A172 (cell line): ENCODE measurements at regions not wholly inside any gene's neighbourhood (a gene's known extent, or its start where the extent isn't known, plus 50 kb on each side); places are given as distances from the start of the nearest gene placed in this dataset.

Experiments used
- DNase-seq: peaks from one replicate; pipeline ENCODE4 v3.0.0-alpha.2; 2015; ENCODE audit warnings: low spot score

DNA sequence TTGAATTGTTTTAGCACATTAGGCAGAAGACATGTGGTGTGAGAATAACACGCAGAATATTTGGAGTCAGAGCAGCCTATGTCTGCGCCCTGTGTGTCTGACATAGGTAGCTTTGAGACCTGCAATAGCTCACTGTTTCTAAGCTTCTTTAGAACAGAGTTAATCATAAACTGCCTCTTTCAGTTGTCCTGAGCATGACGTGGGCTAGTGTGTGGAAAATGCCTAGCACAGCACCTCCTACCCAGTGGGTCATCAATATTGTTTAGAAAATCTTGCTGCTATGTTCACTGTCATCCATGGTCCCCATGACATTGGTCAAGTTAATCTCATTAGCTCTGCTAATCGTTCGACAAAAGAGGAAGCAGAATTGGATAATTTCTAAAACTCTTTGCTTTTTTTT, 357.4 kb upstream of the SGCD start:
- DNase-seq: no peak

DNA sequence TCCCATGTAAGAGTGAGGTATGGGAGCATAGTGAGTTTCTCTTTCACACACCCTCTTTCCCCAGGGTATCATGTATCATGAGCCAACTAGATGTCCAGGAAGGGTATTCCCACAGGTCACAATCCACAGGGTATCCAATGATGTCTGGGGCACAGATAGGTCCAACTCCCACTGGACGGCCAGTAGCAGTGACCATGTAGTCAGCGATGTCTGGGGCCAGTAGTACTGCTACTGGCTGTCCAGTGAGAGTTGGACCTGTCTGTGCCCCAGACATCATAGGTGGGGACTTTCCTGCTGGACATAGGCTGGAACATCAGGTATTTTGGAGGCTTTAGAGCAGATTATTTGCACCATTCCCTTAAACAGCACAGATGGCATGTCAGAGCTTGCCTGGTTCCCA, 352.6 kb upstream of the SGCD start:
- DNase-seq: no peak

DNA sequence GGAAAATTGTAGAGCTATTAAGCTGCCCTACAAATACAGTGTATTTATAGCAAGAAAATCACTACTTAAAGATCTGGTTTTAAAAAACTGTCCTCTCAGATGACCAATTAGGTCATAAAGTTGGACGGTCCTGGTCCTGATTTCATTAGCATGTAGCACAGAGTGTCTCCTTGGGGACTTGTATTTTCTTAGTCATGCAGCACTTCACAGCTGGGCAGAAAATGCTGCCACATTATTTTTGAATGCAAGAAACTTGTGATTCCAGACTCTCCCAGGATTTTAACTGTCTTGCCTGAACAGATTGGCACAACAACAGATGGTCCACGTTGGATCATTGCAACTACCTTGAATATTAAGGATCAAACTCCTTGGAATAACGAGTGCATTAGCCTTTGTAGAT, 348.1 kb upstream of the SGCD start:
- DNase-seq: no peak

DNA sequence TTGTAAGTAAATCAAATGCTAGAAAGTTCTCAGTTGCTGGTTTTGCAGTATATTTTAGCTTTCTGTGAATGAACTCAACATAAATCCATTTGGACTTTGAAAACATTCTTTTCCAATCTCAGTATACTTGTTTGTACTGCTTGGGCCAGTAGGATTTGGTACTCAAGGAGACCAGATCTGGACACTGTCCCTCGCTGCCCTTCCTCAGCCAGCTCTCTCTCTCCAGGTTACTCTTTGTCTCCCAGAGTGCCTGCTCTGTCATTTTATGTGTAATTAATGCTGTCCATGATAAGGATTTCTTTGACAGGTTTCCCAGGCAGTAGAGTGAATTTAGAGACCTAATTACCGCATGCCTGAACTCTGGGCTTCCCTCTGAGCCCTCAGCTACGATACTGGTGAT, 344.6 kb upstream of the SGCD start:
- peak; percentile 29 for DNase-seq

DNA sequence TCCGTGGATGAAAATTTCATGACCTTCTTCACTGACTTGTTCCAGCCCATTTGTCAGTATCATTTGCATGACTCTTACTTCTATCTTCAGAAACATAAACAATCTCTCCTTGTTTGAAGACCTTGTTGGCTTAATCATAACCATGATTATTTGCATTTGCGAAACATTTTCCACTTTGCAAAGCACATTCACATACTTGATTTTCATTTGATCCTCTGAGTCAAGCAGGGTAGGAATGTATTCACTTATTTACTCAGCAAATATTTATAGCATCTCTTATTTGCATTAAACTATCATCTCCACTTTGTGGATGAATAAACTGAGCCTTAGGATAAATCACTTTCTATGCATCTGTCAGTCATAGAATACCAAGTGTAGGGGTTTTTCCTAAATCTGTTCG, 343.0 kb upstream of the SGCD start:
- DNase-seq: no peak

DNA sequence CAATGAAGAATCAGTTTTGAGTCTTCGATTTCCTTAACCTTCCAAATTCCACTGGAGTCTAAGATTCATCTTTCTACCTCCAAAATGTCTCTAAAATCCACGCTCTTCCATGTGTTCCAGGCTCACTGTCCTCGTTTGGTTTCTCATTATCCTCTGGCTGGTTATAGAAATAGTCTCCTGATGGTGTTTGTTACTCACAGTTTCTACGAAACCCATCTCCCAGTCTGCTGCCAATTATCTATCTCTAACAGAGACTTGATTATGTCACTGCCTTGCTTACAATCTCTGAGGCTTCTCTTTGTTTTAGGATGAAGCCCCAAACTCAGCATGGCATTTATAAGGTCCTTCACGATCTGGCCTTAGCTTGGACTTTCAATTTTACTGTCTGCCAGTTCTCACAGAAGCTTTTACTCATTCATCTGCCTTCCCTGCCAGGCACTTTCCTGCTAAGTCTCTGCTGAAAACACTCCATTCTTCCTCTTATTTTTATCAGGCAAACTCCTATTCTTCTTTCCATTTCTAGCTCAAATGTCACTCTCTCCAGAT, 339.6 kb upstream of the SGCD start:
- no peak for DNase-seq

DNA sequence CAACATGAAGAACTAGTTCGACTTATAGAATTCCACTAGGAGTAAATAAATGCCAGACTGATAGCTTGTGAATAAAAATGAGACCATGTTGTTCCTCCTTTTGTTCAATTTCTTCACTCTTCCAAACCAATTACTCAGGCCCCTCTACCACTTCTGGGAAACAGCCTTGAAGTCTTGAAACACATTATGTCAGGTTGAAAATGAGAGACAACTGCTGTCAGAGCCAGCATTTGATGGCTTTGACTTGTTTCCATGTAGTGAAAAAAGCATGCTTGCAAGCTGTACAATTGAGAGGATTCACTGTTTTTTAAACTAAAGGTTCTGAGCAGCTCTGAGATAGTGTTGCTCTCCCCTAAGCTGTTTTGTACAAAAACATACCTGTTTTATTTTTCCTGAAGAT, 337.1 kb upstream of the SGCD start:
- DNase-seq: no peak

DNA sequence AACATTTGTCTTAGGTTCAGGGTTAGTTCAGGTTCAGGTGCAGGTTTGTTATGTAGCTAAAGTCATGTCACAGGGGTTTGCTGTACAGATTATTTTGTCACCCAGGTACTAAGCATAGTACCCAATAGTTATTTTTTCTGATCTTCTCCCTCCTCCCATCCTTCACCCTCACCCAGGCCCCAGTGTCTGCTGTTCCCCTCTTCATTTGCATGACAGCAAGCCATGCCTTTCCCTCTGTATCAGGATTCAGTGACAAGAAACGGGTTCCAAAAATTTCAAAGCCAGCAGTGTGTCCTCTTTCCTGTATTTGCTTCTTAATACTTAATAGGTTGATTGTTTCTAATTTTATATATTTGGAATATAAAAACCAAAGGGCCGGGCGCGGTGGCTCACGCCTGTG, 330.8 kb upstream of the SGCD start:
- no peak for DNase-seq

DNA sequence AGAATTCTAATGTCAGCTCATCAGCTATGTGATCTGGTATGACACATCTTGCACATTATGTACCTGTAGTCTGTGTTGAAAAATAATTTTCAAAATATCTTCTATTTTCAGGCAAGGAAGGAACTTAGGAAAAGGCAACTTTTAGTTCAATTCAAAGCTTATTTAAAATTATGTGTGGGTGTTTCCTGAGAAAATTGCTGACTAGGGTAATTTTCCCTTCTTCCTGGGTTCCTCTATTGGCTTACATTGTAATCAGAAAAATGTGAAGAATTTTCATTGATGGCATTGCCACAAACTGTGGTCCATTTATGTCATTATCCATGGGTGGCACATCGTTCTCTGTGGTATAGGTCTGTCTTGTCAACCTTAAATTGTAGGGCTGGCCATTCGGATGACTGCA, 328.7 kb upstream of the SGCD start:
- no peak for DNase-seq

DNA sequence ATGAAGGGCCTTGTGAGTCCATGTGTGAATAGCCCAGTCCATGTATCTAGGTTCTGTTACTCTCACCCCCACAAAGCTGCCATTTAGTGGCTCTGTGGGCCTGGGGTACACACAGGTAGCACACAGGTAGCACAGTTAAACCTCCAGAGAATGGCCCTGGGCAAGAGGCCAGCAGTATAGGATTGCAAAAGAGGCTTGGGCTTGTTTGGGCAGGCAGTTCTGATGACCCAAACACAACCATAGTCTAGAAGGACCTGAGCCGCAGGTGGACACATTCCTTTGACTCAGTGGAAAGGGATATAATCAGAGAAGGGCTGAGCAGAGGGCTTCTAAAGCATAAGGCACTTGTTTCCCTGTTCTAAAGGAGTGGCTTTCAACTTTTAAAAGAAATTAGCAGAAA, 326.8 kb upstream of the SGCD start:
- no peak for DNase-seq

DNA sequence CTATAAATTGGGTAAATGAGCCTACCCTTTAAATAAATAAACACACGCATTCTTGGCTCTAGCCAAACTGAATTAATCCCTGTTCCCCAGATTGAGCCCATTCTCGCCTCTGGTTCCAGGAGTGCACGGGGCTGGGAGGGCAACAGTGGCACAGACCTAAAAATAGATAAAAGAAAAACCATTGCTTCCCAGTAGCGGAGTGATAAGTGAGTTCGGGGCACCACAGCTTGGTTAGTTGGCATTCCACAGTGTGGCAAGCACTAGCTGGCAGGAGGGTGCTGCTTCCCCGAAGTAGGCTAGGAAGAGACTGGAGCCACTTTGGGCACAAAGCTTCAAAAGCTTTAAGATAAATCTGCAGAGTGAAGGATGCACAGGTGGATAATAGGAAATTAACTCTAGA, 322.2 kb upstream of the SGCD start:
- DNase-seq: no peak

DNA sequence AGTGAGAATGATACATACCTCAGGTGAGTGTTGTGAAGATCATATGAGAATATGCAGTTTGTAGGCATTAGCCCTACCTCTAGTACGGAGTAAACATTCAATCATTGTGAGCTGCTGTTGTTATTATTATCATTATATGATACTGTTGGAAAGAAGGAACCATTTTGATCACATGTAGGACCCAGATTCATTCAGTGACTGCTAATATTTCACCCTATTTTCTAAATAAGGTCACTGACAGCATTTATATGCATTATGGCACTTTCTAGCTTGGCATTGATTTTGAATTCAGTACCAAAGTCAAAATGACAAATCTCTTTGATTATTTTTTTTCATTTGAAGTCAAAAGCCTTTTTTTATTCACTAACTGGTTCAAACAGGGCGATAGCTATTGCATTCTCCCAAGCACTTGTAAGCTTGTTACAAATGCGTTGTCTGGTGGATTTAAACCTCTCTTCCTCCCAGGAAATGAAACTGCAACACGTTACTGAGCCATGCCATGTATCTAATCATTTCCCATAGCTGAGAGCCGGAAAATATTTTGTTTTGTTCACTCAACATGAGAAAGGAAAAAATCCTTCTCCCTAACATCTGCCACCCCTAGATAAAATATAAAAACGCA, 320.8 kb upstream of the SGCD start:
- DNase-seq: no peak

DNA sequence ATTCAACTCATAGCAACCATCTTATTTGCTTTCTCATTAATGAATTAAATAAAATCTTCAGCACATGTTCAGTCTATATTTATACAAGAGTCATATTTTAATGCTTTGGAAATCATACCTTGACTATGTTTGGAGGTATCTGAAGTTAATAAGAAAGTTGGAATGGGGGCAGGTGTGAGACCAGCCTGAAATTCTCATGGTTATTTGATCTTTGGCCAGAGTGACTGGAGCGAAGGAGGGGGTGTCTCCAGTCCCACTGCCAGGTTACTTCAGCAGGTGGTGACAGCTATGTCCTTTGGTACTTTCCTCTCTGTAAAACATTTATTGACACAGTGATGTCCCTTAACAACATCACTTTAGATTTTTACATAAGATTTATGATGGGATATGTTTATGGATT, 318.1 kb upstream of the SGCD start:
- DNase-seq: no peak

DNA sequence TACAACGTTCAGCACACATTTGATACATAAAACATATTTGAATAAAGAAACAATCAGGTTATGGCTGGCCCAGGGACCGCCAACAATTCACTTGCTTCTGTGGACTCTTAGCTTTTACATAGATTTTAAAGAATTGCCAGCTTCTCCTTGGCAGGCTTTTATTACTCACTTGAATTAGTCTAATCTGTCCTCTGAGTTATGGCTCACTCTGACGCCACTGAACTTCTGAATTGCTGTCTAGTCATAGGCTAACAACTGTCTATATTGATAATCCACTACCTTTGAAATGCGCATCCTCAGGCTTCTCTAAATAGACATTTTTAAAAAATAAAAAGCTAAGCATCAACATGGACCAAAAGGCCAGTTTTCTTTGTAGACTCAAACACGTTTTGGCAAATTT, 317.4 kb upstream of the SGCD start:
- no peak for DNase-seq

DNA sequence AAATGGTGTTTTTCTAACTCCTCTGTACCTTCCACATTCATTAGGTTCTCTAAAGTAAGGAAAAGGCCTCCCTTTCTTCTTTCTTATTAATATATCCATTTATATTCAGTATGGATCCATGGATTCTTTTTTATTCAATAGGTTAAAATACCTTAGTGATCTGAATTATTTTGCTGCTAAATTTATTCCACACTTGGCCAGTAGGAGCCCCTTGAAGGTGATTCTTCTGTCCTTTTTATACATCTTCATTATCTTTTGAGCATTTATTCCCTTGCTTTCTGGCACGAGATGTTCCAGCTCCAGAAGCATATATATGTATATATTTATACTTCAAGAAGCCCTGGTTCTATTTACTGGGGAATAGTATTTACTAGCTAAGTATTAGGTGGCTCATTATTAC, 311.8 kb upstream of the SGCD start:
- DNase-seq: no peak

DNA sequence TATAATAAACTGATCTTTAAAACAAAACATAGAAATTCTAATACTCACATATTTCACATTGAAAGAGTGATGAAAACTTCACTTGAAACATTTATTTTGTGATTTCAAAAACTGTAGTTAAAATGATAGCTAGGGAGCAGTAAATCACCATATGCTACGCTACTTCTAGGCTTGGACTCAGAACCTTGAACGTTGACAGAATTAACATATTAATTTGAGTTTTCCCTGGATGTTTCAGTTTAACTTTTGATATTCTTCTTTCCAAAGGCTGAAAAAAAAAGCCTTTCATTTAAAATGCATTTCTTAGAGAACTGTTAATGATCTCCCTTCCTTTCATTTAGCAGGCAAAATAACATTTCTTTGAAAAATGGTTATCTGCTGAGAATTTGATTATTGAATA, 307.8 kb upstream of the SGCD start:
- no peak for DNase-seq

DNA sequence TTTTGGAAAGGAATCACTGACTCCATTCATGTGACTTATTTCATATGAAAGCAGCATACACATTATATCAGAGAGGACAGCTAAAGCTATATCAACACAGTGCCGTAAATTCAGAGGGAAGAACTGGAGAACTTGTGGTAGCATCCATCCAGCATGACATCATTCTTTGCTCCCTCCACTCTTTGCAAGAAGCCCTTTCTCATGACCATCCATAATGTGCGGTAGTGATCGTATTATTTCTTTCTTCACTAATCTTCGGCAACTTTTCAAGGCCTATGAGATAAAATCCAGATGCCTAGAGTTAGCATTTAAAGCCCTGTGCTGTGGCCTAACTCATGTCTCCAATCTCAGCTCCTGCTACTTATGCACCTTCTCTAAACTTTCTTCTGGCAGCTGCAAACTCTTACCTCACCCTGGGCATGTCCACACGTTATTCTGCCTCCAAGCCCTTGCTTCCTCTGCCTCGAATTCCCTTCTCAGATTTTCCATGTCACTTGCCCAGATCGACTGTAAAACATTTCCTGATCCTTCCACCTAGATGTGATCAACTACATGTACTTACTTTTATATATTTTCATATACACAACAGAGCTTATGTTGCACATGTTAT, 307.3 kb upstream of the SGCD start:
- DNase-seq: no peak

DNA sequence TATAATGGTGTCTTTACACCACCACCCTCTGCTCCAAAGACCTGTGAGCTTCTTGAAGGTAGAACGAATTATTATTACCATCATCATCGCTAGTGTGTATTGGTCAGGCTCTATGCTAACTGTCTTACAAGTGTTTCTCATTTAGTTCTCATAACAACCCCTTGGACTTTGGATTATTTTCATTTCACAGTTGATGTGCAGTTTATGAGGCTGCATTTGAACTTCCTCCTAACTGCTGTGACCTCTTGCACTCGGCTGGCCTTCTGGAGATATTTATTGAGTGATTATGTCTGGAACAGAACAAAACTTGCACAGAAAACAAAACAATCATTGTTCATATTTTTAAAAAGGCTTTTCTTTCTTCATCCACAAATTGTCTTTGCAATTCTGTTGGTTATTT, 306.3 kb upstream of the SGCD start:
- DNase-seq: no peak

DNA sequence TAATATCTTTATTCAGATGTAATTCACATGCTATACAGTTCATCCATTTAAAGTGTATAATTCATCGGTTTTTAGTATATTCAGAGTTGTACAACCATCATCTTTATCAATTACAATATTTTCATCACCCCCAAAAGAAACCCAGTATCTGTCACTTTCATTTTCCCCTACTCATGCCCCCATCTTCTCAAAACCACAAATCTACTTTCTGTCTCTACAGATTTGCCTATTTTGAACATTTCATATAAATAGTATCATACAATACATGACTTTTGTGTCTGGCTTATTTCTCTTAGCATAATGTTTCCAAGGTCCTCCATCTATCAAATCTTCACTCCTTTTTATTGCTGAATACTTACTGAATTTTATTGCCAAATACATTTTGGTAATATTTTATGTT, 305.1 kb upstream of the SGCD start:
- no peak for DNase-seq

DNA sequence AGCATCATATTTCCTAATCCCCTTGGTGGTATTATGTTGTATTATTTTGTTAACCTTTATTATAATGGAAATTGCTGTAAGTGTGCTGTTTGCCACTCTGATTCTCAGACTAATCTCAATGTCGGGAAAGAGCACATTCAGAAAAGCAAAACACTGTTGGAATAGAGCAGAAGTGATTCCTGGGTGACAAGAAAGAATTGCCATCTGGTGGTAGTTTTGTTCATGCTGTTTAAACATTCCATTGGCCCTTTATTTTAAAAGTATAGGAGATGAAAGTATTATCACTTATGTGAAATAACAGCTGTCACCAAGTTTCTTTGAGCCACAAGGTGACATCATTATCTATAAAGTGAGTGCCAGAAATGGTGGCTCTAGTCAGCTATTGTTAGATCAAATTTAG, 301.3 kb upstream of the SGCD start:
- DNase-seq: no peak

DNA sequence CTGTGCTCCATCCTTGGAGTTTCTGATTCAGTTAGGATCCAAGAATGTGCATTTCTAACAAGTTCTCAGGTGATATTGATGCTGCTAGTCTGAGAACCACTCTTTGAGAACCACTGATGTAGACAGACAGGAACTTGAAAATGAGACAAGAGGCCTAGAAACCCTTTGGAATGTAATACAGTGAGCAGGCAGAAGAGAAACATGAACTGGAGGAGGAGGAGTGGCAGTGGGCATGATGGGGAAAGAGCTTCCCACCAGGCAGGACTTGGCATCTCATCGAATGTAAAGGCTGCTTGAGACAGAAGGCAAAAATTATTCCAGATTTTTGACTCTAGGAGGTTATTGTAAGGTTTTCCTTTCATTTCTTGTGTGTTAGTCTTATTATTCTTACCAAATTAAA, 295.8 kb upstream of the SGCD start:
- DNase-seq: no peak

DNA sequence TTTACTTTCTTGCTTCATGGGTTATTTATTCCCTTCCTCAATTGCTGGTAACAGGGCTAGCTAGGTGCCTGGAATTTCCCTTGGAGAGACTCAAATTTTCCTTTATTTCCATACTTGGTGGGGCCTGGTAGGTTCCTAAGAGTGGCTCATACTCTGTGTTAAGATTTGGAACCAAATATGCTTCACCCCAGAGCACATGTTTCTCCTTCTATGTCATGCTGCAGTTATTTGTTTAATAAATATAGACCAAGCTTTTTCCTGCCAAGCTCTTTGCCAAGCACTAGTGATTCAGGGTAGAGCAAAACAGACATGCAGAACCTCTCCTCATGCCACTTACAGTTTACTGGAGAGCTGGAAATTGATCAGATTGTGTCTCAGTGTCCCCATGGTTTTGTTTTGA, 290.3 kb upstream of the SGCD start:
- DNase-seq: no peak

DNA sequence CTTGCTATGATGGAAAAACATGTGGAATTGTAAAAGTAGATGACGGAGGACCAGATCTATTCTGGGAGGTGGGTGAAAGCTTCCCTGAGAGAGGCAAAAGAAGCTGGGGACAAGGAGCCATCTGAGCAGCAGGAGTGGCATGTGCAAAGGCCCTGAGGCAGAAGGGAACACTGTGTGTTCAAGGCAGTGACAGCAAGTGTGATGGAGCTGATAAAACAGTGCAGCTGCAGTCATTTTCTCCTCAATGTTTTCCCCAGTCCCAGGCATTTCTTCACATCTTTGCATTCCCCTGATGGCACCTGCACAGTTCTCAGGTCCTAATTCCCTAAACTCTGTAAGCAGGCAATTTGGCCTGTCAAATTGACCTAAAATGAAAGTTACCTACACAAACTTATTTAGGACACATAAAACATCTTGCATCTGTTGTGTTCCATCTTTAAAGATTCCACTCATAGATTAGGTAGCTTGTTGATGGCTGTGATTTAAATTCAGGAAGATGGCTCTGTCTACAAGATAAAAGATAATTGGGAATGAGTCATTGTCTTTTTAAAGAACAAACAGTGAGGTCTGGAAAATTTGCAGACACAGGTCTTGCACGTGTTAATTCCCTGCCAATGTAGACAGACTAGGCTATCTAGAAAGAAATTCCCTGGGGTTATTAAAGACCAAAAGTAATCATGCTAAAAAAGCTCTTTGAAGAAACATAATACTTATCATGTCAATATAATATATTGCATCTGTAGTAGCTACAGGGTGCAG, 289.6 kb upstream of the SGCD start:
- DNase-seq: peak; percentile 26
